WERI-Rb-1 (cell line): ENCODE measurements at regions not wholly inside any gene's neighbourhood (a gene's known extent, or its start where the extent isn't known, plus 50 kb on each side); places are given as distances from the start of the nearest gene placed in this dataset.

Experiments used
- DNase-seq: peaks from one replicate; pipeline ENCODE4 v3.0.0-alpha.2; 2020
- H3K27ac ChIP-seq: fragments of 250-450 bp; sonication (Bioruptor Pico); 2 replicates; pipeline ENCODE4 v1.5.1; 2020; ENCODE audit warnings: mild to moderate bottlenecking, moderate library complexity
- H3K27me3 ChIP-seq: fragments of 250-450 bp; sonication (Bioruptor Pico); 2 replicates; pipeline ENCODE4 v1.5.1; 2021; ENCODE audit warnings: mild to moderate bottlenecking, low read depth, moderate library complexity; ENCODE audit not compliant: insufficient read depth, severe bottlenecking
- H3K36me3 ChIP-seq: fragments of 250-450 bp; sonication (Bioruptor Pico); 2 replicates; pipeline ENCODE4 v1.5.1; 2020; ENCODE audit warnings: mild to moderate bottlenecking, moderate library complexity
- H3K4me3 ChIP-seq: 2 replicates; pipeline ENCODE4 v1.5.1; 2011; ENCODE audit warnings: low read depth, mild to moderate bottlenecking, control low read depth, low read length
- H3K9me3 ChIP-seq: fragments of 250-450 bp; sonication (Bioruptor Pico); 2 replicates; pipeline ENCODE4 v1.5.1; 2021; ENCODE audit warnings: mild to moderate bottlenecking, moderate library complexity; ENCODE audit not compliant: severe bottlenecking
- CTCF ChIP-seq: IDR thresholded peaks from 2 replicates; pipeline ENCODE4 v1.5.1; 2011; ENCODE audit warnings: low read depth, mild to moderate bottlenecking, control low read depth, inconsistent platforms, low read length

DNA sequence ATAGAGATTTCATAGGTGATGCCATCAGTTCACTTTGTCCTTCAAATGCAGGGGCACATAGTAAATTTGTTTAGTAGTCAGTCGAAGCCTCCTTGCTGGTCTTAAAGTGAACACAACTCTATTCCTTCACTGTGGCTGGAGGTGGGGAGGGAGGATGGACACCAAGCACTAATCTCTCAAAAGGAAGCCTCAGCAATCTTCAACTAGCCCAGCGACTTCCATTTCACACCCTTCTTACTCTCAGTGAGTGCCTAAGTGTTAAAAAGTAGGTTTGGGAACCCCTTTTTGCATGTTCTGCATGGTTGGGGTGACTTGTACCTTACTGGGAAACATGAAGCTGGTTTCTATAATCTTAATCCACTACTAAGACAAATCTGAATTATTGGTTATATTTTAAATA lies 96.0 kb upstream of the GUCY1A1 start:
- DNase-seq = no peak
- H3K9me3 ChIP-seq = no peaks in the 10 kb centered on the region
- no peaks in the 10 kb centered on the region for H3K36me3 ChIP-seq
- H3K27ac ChIP-seq = no peak overlapping the region
- H3K27me3 ChIP-seq = no peaks in the 10 kb centered on the region
- TF ChIP-seq CTCF = no peak
- no peak overlapping the region for H3K4me3 ChIP-seq

DNA sequence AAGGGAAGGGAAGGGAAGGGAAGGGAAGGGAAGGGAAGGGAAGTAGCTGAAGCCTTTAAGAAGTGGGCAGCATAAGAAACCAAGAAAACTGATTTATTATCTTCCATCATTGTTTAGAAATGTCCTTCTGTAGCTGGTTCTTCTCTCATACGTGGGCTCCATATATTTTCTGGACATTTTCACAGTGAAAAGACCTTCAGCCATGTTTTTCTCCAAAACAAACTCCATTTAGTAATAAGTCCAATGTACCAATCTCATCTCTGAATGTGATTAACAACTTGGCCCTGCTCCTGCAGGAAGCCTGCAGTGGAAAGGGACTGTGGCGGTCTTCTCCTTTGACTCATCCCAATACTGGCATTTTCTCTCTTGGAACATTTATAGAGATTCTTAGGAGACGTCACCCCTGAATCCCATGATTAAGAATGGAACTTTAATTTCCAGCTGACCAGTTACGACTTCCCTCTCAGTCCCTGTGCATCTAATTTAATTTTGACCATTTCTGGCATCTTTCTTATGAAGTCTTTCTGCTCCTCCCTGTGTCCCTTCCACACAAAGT lies 96.6 kb upstream of the GUCY1A1 start:
- Histone ChIP-seq H3K9me3 (no peaks in the 10 kb centered on the region), H3K27ac (no peak overlapping the region), H3K27me3 (no peaks in the 10 kb centered on the region), H3K36me3 (no peaks in the 10 kb centered on the region), H3K4me3 (no peak overlapping the region)
- TF ChIP-seq CTCF = no peak
- DNase-seq = no peak

- Histone ChIP-seq H3K27me3 (no peaks in the 10 kb centered on the region), H3K9me3 (no peaks in the 10 kb centered on the region), H3K36me3 (no peaks in the 10 kb centered on the region), H3K4me3 (no peak overlapping the region), H3K27ac (no peak overlapping the region)
- no peak for TF ChIP-seq CTCF
- no peak for DNase-seq
Observed at GRCh38 chr4:155569471-155569870, 97.2 kb upstream of the GUCY1A1 start.

DNA sequence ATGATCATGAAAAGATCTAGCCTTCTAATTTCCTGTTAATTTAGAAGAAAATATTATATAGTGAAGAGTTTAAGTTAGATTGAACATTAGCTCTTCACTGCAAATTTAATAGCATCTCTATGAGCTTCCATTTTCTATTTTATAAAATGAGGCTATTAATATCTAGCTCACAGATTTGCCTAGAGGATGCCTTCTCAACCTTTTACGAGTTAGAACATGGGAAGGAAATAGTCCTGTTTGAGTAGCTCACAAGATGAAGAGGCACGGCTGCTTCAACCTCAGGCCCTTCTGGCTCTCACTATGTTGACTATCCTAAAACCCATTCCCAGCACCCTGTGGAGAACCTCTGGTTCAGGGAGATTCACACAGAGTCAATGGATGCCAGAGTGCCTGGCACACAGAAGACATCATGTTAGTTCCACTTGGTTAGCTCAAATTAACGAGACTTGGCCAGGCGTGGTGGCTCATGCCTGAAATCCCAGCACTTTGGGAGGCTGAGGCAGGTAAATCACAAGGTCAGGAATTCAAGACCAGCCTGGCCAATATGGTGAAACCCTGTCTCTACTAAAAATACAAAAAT lies 97.9 kb upstream of the GUCY1A1 start:
- no peaks in the 10 kb centered on the region for H3K27me3 ChIP-seq
- no peak for TF ChIP-seq CTCF
- no peak for DNase-seq

GRCh38 chr4:155566354-155566753 lies 100.3 kb upstream of the GUCY1A1 start:
- Histone ChIP-seq H3K36me3 (no peaks in the 10 kb centered on the region), H3K27me3 (no peaks in the 10 kb centered on the region), H3K9me3 (no peaks in the 10 kb centered on the region), H3K27ac (no peak overlapping the region), H3K4me3 (no peak overlapping the region)
- DNase-seq = no peak
- TF ChIP-seq CTCF = no peak

More for the DNA sequence above, 97.9 kb upstream of the GUCY1A1 start:
- Histone ChIP-seq H3K4me3 (no peak overlapping the region), H3K27ac (no peak overlapping the region), H3K36me3 (no peaks in the 10 kb centered on the region), H3K9me3 (no peaks in the 10 kb centered on the region)

GRCh38 chr4:155565776-155566175 lies 100.9 kb upstream of the GUCY1A1 start:
- no peaks in the 10 kb centered on the region for H3K36me3 ChIP-seq
- H3K27ac ChIP-seq = no peak overlapping the region
- H3K27me3 ChIP-seq = no peaks in the 10 kb centered on the region
- no peak for DNase-seq
- no peak for TF ChIP-seq CTCF
- no peak overlapping the region for H3K4me3 ChIP-seq
- H3K9me3 ChIP-seq = no peaks in the 10 kb centered on the region
